ENCODE measurements at regions not wholly inside any gene's neighbourhood (a gene's known extent, or its start where the extent isn't known, plus 50 kb on each side); places are given as distances from the start of the nearest gene placed in this dataset.
"Not testable (repeated sequence)": the region's sequence is repeated elsewhere in the genome, so short reads cannot be mapped to it uniquely, and the experiment has no call there.

- Histone ChIP-seq H3K9me3 (ENCODE audit: control insufficient read depth, insufficient read depth, low read length) (peaks cover 56% of the 10 kb centered on the region), H3K9ac (ENCODE audit: low read depth, low read length) (no peak overlapping the region), H3K9me1 (ENCODE audit: insufficient read depth, low read length) (no peaks in the 10 kb centered on the region), H3K23ac (ENCODE audit: low read depth, low read length) (no peak overlapping the region), H2BK20ac (ENCODE audit: low read depth, low read length) (no peak overlapping the region), H3K4me1 (ENCODE audit: control insufficient read depth, insufficient read depth, low read length) (no peaks in the 10 kb centered on the region), H2BK15ac (ENCODE audit: low read depth, low read length) (no peak overlapping the region), H2BK5ac (ENCODE audit: low read depth, low read length, poor library complexity, severe bottlenecking) (no peak overlapping the region), H4K91ac (ENCODE audit: insufficient read depth, low read depth, low read length) (no peak overlapping the region), H3K4me3 (ENCODE audit: insufficient read depth, low read depth, low read length) (no peak overlapping the region), H2BK120ac (ENCODE audit: low read depth, low read length) (no peak overlapping the region), H3K79me1 (ENCODE audit: low read depth in 1 of 2, low read length in 2 of 2) (no peaks in the 10 kb centered on the region), H3K27ac (ENCODE audit: insufficient read depth, low read length) (no peak overlapping the region), H3K36me3 (ENCODE audit: control insufficient read depth, insufficient read depth, low read length) (no peaks in the 10 kb centered on the region), H3K4me2 (ENCODE audit: low read depth, low read length) (no peak overlapping the region), H4K20me1 (ENCODE audit: insufficient read depth, low read length) (no peaks in the 10 kb centered on the region), H2AK9ac (replicated peaks; ENCODE audit: low read depth, low read length, poor library complexity) (no peak overlapping the region), H3K18ac (ENCODE audit: low read depth, low read length) (no peak overlapping the region), H3K4ac (ENCODE audit: low read depth, low read length) (no peak overlapping the region), H4K8ac (ENCODE audit: low read depth in 2 of 2, low read length in 2 of 2) (no peak overlapping the region), H4K5ac (ENCODE audit: low read depth, low read length) (no peak overlapping the region), H3K56ac (ENCODE audit: extremely low read depth, insufficient read depth, low read length) (no peak overlapping the region), H3K27me3 (ENCODE audit: control insufficient read depth, insufficient read depth, low read length) (no peaks in the 10 kb centered on the region), H3K14ac (replicated peaks; ENCODE audit: low read depth, low read length) (no peak overlapping the region), H2AFZ (replicated peaks; ENCODE audit: low read length, poor library complexity) (no peak overlapping the region), H2AK5ac (ENCODE audit: low read depth, low read length) (no peak overlapping the region)
- ATAC-seq (ENCODE audit: low read depth) (no peak), DNase-seq (no peak)
- no TSS peak for BruUV-seq (replicated peaks)
- ChIA-PET CTCF (no interaction called here), POLR2A (ENCODE audit: unreplicated experiment) (no interaction called here)
- dilution Hi-C loops (cut with HindIII; ENCODE audit: low sequenced_read_pairs, unreplicated experiment), result no loop called here
- TF ChIP-seq MAZ (IDR thresholded peaks at IDR 0.05; ENCODE audit: borderline replicate concordance, low read depth, low read length), result no peak
- WGBS, 2 experiments (ENCODE audit: extremely low coverage in 2 of 2, insufficient read length in 1 of 2), result 54% methylated on average over 8 of the region's 15 CpGs; no CpG with 5 or more reads in 1 of the 2 experiments
- intact Hi-C loops (cut with micrococcal nuclease), result no loop called here
- in situ Hi-C loops (cut with MboI; ENCODE audit: low sequenced_read_pairs), result no loop called here
Measured at GRCh38 chr22:49453771-49454170, 373.9 kb downstream of the BRD1 start.

- ATAC-seq (ENCODE audit: low read depth); H3K9ac ChIP-seq (ENCODE audit: low read depth, low read length); dilution Hi-C loops (cut with HindIII; ENCODE audit: low sequenced_read_pairs, unreplicated experiment); H3K79me1 ChIP-seq (ENCODE audit: low read depth in 1 of 2, low read length in 2 of 2); BruUV-seq (replicated peaks); H3K36me3 ChIP-seq (ENCODE audit: control insufficient read depth, insufficient read depth, low read length); H3K4me3 ChIP-seq (ENCODE audit: insufficient read depth, low read depth, low read length); H2BK120ac ChIP-seq (ENCODE audit: low read depth, low read length); H3K23ac ChIP-seq (ENCODE audit: low read depth, low read length); H4K20me1 ChIP-seq (ENCODE audit: insufficient read depth, low read length); intact Hi-C loops (cut with micrococcal nuclease); H2BK15ac ChIP-seq (ENCODE audit: low read depth, low read length); CTCF ChIA-PET; H2AK9ac ChIP-seq (replicated peaks; ENCODE audit: low read depth, low read length, poor library complexity); H4K5ac ChIP-seq (ENCODE audit: low read depth, low read length); H3K18ac ChIP-seq (ENCODE audit: low read depth, low read length); H4K91ac ChIP-seq (ENCODE audit: insufficient read depth, low read depth, low read length); H3K4me1 ChIP-seq (ENCODE audit: control insufficient read depth, insufficient read depth, low read length); H3K27ac ChIP-seq (ENCODE audit: insufficient read depth, low read length); H3K4me2 ChIP-seq (ENCODE audit: low read depth, low read length); H4K8ac ChIP-seq (ENCODE audit: low read depth in 2 of 2, low read length in 2 of 2); H3K56ac ChIP-seq (ENCODE audit: extremely low read depth, insufficient read depth, low read length); H2AFZ ChIP-seq (replicated peaks; ENCODE audit: low read length, poor library complexity); H2BK20ac ChIP-seq (ENCODE audit: low read depth, low read length); in situ Hi-C loops (cut with MboI; ENCODE audit: low sequenced_read_pairs); H3K27me3 ChIP-seq (ENCODE audit: control insufficient read depth, insufficient read depth, low read length); POLR2A ChIA-PET (ENCODE audit: unreplicated experiment); H3K4ac ChIP-seq (ENCODE audit: low read depth, low read length); H2AK5ac ChIP-seq (ENCODE audit: low read depth, low read length); H3K14ac ChIP-seq (replicated peaks; ENCODE audit: low read depth, low read length); H3K9me1 ChIP-seq (ENCODE audit: insufficient read depth, low read length); DNase-seq: not testable (repeated sequence)
- WGBS, 2 experiments (ENCODE audit: extremely low coverage in 2 of 2, insufficient read length in 1 of 2), result 40% methylated on average over 1 of the region's 1 CpG; no CpG with 5 or more reads in 1 of the 2 experiments
- peaks cover 54% of the 10 kb centered on the region for H3K9me3 ChIP-seq (ENCODE audit: control insufficient read depth, insufficient read depth, low read length)
- H2BK5ac ChIP-seq (ENCODE audit: low read depth, low read length, poor library complexity, severe bottlenecking), result peak overlapping the region; percentile 33
Measured at GRCh38 chr22:49453019-49453418, 374.7 kb downstream of the BRD1 start.

Data from IMR-90 (cell line).